ENCODE measurements at regions not wholly inside any gene's neighbourhood (a gene's known extent, or its start where the extent isn't known, plus 50 kb on each side); places are given as distances from the start of the nearest gene placed in this dataset.
"Not testable (repeated sequence)": the region's sequence is repeated elsewhere in the genome, so short reads cannot be mapped to it uniquely, and the experiment has no call there.

- no peak for TF ChIP-seq CTCF (IDR thresholded peaks at IDR 0.05; ENCODE audit: insufficient read depth, low read depth, low read length, missing control alignments)
- no peak for DNase-seq (ENCODE audit: low read depth)
Measured at GRCh38 chr6:22126910-22127309, 169.9 kb downstream of the PRL start.

GRCh38 chr6:22129751-22130150, 167.1 kb downstream of the PRL start:
- no peak for DNase-seq (ENCODE audit: low read depth)
- H3K4me3 ChIP-seq (ENCODE audit: low read length) = no peak overlapping the region
- no peak for TF ChIP-seq CTCF (IDR thresholded peaks at IDR 0.05; ENCODE audit: insufficient read depth, low read depth, low read length, missing control alignments)

More at GRCh38 chr6:22126910-22127309, 169.9 kb downstream of the PRL start:
- no peak overlapping the region for H3K4me3 ChIP-seq (ENCODE audit: low read length)

- H3K4me3 ChIP-seq (ENCODE audit: low read length) = no peak overlapping the region
- no peak for DNase-seq (ENCODE audit: low read depth)
- TF ChIP-seq CTCF (IDR thresholded peaks at IDR 0.05; ENCODE audit: insufficient read depth, low read depth, low read length, missing control alignments) = no peak
Measured at GRCh38 chr6:22132656-22133055, 164.2 kb downstream of the PRL start.

GRCh38 chr6:22133357-22133756, 163.5 kb downstream of the PRL start:
- no peak overlapping the region for H3K4me3 ChIP-seq (ENCODE audit: low read length)
- no peak for DNase-seq (ENCODE audit: low read depth)
- TF ChIP-seq CTCF (IDR thresholded peaks at IDR 0.05; ENCODE audit: insufficient read depth, low read depth, low read length, missing control alignments) = no peak

- no peak overlapping the region for H3K4me3 ChIP-seq (ENCODE audit: low read length)
- DNase-seq (ENCODE audit: low read depth) = no peak
- no peak for TF ChIP-seq CTCF (IDR thresholded peaks at IDR 0.05; ENCODE audit: insufficient read depth, low read depth, low read length, missing control alignments)
Measured at GRCh38 chr6:22134308-22134707, 162.5 kb downstream of the PRL start.

GRCh38 chr6:22135395-22135794, 161.4 kb downstream of the PRL start:
- no peak overlapping the region for H3K4me3 ChIP-seq (ENCODE audit: low read length)
- no peak for DNase-seq (ENCODE audit: low read depth)
- TF ChIP-seq CTCF (IDR thresholded peaks at IDR 0.05; ENCODE audit: insufficient read depth, low read depth, low read length, missing control alignments) = no peak

- not testable (repeated sequence) for DNase-seq (ENCODE audit: low read depth)
Measured at GRCh38 chr6:22140736-22141135, 156.1 kb downstream of the PRL start.

More at GRCh38 chr6:22140736-22141135, 156.1 kb downstream of the PRL start:
- not testable (repeated sequence) for H3K4me3 ChIP-seq (ENCODE audit: low read length)
